SH-SY5Y (cell line): ENCODE measurements at regions not wholly inside any gene's neighbourhood (a gene's known extent, or its start where the extent isn't known, plus 50 kb on each side); places are given as distances from the start of the nearest gene placed in this dataset.

Experiments used
- GATA2 ChIP-seq: IDR thresholded peaks from 2 replicates; pipeline ENCODE4 v1.6.1; 2011; ENCODE audit warnings: mild to moderate bottlenecking, low read depth, low read length
- GATA3 ChIP-seq: IDR thresholded peaks from 2 replicates; pipeline ENCODE4 v1.6.1; 2011; ENCODE audit warnings: low read depth, mild to moderate bottlenecking, low read length, moderate library complexity

DNA sequence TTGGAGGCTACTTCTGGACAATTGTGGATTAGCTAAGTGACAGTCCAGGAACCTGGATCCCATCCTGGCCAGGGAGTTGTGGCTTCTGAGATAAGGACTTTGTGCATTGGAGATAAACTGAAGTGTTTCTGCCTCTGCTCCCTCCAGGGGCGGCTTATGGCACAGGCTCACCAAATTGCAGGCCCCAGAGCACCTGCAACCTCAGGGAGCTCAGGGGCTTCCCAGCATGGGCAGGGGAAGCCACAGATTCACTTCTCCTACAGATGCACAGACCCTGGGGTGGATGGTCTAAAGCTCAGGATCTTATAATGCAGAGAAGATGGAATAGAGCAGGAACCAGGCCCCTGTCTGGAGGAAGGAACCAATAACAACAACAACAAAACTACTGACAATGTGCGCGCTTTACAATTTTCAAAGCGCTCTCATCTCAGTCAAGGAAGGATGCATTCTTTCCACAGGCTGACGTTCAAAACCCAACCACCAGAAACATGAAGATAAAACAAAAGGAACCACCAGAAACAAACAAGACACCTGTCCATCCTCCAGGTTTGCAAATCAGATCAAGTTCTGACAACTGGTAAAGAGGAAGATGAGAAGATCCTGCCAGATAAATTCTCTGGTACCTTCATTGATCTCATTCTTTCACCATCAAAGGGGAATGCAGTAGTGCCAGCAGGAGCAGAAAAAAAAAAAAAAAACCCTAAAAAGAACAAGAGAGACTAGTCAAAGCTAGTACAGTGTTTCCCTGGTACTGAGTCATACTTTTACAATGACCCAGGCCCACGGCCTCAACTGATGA lies 121.0 kb upstream of the IRF2BP2 start:
- no peak for TF ChIP-seq GATA3
- TF ChIP-seq GATA2, result no peak
